ENCODE measurements at regions not wholly inside any gene's neighbourhood (a gene's known extent, or its start where the extent isn't known, plus 50 kb on each side); places are given as distances from the start of the nearest gene placed in this dataset.

DNA sequence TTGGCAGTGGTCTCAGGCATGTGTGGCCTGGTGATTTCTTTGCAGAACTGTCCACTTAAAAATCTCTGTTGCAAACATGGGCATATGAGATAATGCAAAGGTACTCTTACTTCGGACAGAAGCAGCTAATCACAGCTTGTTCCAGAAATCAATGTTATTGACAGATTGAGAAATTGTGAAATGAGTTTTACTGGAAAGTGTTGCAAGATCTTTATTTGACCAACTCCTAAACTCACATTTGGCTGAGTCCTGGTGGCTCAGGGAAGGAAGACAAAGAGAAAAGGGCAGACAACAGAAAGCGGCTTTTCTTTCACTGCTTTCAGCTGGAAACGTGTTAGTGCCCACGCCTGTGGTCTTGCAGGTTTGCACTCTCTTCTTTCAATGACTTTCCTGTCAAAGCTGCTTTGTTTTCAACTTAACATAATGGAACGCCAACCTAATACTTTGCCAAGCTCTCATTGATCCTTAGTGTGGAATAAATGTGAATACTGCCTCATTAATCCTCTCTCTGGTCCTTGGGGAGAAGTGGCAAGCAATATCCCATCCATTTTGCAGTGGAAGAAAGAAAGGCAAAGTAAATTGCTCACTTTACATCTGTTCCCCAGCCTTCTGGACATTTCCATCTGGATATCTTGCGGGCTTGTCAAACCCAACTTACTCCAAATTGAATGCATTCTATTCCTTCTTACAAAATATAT lies 586.4 kb downstream of the LRRC70 start (continued):
- no peak for TF ChIP-seq ASH2L (IDR thresholded peaks at IDR 0.05; ENCODE audit: low read length)

Measured in H1 (cell line).